K562 (cell line): ENCODE measurements at regions not wholly inside any gene's neighbourhood (a gene's known extent, or its start where the extent isn't known, plus 50 kb on each side); places are given as distances from the start of the nearest gene placed in this dataset.

Experiments
- NFE2L1 ChIP-seq: fragments of 450-650 bp; IDR thresholded peaks from 2 replicates; pipeline ENCODE4 v1.6.1; 2016; ENCODE audit warnings: missing genetic modification characterization, low read depth, mild to moderate bottlenecking, missing compliant biosample characterization, moderate library complexity, borderline replicate concordance
- NFXL1 ChIP-seq: fragments of 450-650 bp; formaldehyde crosslinking; IDR thresholded peaks from 2 replicates; pipeline ENCODE4 v1.4.0; 2021; ENCODE audit warnings: mild to moderate bottlenecking
- TF ChIP-seq, protein P1 (sequence below), 2 experiments: fragments of 450-650 bp; IDR thresholded peaks; 2 replicates each; pipeline ENCODE4 v1.6.1; 2016; ENCODE audit warnings: mild to moderate bottlenecking in 2 of 2, borderline replicate concordance in 1 of 2, low read depth in 1 of 2, moderate library complexity in 1 of 2
- TF ChIP-seq, protein P2 (sequence below), 2 experiments: fragments of 200-800 bp in 1 of 2; sonication (Bioruptor generic) in 1 of 2; sonication (generic) in 1 of 2; formaldehyde crosslinking in 1 of 2; IDR thresholded peaks in 1 of 2; conservative IDR thresholded peaks in 1 of 2; 2 replicates each; pipeline versions ENCODE4 v1.5.0 to v1.6.1; 2016 to 2020; ENCODE audit warnings: missing compliant biosample characterization in 1 of 2, missing genetic modification characterization in 1 of 2, missing genetic modification reagents in 1 of 2
- TF ChIP-seq, protein P3 (sequence below): fragments of 250-450 bp; sonication (Bioruptor Pico); IDR thresholded peaks from 2 replicates; pipeline ENCODE4 v1.8.0; 2022; ENCODE audit warnings: moderate library complexity, mild to moderate bottlenecking, inconsistent platforms

- TF ChIP-seq, protein P1, sequence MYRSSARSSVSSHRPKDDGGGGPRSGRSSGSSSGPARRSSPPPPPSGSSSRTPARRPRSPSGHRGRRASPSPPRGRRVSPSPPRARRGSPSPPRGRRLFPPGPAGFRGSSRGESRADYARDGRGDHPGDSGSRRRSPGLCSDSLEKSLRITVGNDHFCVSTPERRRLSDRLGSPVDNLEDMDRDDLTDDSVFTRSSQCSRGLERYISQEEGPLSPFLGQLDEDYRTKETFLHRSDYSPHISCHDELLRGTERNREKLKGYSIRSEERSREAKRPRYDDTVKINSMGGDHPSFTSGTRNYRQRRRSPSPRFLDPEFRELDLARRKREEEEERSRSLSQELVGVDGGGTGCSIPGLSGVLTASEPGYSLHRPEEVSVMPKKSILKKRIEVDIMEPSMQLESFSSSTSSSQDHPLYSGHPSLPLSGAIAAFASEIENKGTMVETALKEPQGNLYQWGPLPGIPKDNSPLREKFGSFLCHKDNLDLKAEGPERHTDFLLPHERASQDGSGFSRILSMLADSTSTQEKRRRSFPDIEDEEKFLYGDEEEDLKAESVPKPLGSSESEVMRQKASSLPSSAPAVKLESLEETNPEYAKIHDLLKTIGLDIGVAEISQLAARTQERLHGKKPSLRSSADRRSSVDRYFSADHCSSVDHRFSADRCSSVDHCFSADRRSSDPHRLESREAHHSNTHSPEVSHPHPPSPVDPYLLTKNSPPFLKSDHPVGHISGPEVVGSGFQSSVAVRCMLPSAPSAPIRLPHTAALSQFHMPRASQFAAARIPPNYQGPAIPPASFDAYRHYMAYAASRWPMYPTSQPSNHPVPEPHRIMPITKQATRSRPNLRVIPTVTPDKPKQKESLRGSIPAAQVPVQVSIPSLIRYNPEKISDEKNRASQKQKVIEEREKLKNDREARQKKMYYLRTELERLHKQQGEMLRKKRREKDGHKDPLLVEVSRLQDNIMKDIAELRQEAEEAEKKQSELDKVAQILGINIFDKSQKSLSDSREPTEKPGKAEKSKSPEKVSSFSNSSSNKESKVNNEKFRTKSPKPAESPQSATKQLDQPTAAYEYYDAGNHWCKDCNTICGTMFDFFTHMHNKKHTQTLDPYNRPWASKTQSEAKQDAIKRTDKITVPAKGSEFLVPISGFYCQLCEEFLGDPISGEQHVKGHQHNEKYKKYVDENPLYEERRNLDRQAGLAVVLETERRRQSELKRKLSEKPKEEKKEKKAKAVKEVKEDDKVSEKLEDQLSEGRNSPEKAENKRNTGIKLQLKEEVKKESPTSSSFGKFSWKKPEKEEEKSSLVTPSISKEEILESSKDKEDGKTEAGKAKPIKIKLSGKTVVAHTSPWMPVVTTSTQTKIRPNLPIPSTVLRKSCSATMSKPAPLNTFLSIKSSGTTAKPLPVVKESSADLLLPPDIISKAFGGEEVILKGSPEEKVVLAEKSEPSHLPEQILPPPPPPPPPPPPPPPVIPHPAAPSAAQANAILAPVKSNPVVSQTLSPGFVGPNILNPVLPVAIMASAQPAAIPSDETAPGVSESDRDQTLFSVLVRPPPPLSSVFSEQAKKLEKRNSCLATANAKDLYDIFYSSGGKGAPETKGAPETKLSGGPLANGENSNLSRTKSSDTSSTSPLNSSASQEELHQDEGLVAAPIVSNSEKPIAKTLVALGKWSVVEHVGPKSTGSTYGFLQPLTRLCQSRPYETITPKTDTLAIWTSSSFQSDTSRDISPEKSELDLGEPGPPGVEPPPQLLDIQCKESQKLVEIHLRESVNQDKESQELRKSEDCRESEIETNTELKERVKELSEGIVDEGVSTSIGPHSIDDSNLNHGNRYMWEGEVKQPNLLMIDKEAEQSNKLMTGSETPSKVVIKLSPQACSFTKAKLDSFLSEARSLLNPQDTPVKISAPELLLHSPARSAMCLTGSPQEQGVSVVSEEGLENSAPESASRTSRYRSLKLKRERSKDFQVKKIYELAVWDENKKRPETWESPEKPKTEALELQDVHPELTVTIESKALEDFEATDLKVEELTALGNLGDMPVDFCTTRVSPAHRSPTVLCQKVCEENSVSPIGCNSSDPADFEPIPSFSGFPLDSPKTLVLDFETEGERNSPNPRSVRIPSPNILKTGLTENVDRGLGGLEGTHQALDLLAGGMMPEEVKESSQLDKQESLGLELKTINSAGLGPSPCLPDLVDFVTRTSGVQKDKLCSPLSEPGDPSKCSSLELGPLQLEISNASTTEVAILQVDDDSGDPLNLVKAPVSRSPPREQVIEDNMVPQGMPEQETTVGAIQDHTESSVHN (IDR thresholded peaks at IDR 0.05; ENCODE audit: borderline replicate concordance in 1 of 2, low read depth in 1 of 2) = no peak
- no peak for TF ChIP-seq NFXL1 (CRISPR knock-in tag)
- TF ChIP-seq, protein P2, sequence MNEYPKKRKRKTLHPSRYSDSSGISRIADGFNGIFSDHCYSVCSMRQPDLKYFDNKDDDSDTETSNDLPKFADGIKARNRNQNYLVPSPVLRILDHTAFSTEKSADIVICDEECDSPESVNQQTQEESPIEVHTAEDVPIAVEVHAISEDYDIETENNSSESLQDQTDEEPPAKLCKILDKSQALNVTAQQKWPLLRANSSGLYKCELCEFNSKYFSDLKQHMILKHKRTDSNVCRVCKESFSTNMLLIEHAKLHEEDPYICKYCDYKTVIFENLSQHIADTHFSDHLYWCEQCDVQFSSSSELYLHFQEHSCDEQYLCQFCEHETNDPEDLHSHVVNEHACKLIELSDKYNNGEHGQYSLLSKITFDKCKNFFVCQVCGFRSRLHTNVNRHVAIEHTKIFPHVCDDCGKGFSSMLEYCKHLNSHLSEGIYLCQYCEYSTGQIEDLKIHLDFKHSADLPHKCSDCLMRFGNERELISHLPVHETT (CRISPR knock-in tag; conservative IDR thresholded peaks at IDR 0.05 in 1 of 2, IDR thresholded peaks at IDR 0.05 in 1 of 2) = no peak
- no peak for TF ChIP-seq NFE2L1 (tag)
- TF ChIP-seq, protein P3, sequence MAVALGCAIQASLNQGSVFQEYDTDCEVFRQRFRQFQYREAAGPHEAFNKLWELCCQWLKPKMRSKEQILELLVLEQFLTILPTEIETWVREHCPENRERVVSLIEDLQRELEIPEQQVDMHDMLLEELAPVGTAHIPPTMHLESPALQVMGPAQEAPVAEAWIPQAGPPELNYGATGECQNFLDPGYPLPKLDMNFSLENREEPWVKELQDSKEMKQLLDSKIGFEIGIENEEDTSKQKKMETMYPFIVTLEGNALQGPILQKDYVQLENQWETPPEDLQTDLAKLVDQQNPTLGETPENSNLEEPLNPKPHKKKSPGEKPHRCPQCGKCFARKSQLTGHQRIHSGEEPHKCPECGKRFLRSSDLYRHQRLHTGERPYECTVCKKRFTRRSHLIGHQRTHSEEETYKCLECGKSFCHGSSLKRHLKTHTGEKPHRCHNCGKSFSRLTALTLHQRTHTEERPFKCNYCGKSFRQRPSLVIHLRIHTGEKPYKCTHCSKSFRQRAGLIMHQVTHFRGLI (CRISPR knock-in tag) = no peak
These were observed 66.8 kb upstream of the PCSK1 start (continued) for GRCh38 chr5:96499753-96500345.
